HFF-Myc (cell line): ENCODE measurements at regions not wholly inside any gene's neighbourhood (a gene's known extent, or its start where the extent isn't known, plus 50 kb on each side); places are given as distances from the start of the nearest gene placed in this dataset.

Experiments used
- DNase-seq: peaks from one replicate; pipeline ENCODE4 v3.0.0-alpha.2; 2011; ENCODE audit warnings: low read depth; ENCODE audit errors: extremely low read depth
- H3K4me3 ChIP-seq: replicated peaks from 2 replicates; pipeline ENCODE4 v1.5.1; 2011; ENCODE audit warnings: low read depth, mild to moderate bottlenecking, control low read depth, low read length
- CTCF ChIP-seq: IDR thresholded peaks from 2 replicates; pipeline ENCODE4 v1.5.1; 2012; ENCODE audit warnings: mild to moderate bottlenecking, low read depth, low read length, control low read depth; ENCODE audit errors: missing control alignments

GRCh38 chr10:63700631-63701156, 179.5 kb downstream of the REEP3 start:
- no peak for TF ChIP-seq CTCF
- no peak for DNase-seq
- no peak overlapping the region for H3K4me3 ChIP-seq

DNA sequence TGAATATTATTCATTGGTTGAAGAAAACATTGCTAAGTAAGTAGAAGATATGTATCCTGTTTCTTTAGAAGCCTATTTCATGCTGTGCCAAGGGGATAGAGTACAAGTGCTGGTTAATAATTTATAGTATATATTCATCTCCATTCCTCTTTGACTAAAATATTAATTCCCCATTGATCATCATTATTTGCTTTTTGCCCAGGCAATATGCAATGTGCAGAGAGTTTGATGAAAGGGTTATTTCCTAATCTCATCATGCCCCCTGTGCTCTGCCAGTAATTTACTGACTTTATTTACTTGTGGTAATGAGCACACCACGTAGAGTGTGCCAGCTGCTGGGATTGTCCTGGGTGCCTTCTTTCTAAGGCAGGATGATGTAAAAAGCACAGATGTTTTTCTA, 180.9 kb downstream of the REEP3 start:
- no peak for DNase-seq

GRCh38 chr10:63703113-63703670, 182.0 kb downstream of the REEP3 start:
- TF ChIP-seq CTCF: no peak
- DNase-seq: no peak
- H3K4me3 ChIP-seq: no peak overlapping the region

More for the DNA sequence above, 180.9 kb downstream of the REEP3 start:
- H3K4me3 ChIP-seq: no peak overlapping the region
- no peak for TF ChIP-seq CTCF

DNA sequence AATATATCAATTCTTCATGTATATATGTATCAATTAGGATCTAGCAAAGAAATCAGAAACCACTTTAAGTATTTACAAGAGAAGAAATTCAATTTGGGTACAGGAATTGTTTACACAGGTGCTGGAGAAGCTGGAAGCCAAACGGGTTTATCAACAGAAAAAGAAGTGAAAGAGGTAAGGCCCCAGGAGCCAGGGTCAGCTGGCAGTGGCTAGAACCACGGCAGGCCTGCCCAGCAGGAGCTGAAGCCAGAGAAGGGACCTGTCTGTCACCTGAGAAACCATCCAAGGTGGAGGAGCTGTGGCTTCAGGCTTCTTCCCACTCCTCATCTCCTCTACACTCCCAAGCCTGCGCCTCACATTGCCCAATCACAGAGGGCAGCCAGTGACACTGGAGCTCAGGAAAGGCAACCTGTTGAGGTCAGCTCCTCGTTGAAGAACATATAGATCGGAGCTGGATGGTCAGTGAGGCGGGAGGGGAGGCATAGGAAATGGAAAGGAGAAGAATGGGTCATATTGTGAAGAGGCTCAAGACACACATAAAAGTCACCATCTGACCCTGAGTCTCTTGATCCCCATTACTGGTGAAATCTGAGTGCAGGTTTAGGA, 182.6 kb downstream of the REEP3 start:
- TF ChIP-seq CTCF: no peak
- no peak overlapping the region for H3K4me3 ChIP-seq
- DNase-seq: no peak

DNA sequence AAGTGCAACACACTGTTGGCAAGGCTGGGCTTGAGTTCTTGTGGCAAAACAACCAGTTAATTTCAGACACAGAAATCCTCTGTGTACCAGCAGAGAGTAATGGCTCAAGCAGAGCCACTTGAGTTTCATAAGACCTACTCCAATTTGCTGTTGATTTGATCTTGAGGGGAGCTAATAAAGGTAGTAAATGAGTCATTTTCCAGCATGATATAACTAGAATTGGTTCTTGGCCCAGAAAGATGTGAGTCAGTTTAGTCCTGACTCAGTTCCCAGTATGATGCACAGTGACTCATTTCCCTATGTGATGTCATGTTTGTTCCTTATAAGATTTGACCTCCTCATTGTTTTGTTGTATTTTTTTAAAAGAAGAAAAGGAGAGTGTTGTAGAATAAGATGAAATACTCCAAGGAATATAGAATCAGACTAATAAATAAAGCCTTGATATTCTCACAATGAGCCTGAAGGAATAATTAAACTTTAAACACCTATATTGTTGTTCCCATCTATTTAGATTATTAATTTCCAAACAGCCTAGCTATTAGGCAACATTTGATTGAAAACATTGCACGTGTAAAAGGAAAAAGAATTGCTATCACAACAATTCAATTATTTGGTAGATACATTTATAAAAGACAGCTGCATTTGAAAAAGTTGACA, 186.2 kb downstream of the REEP3 start:
- no peak for TF ChIP-seq CTCF
- H3K4me3 ChIP-seq: no peak overlapping the region
- DNase-seq: peak; percentile 98

- no peak overlapping the region for H3K4me3 ChIP-seq
- no peak for TF ChIP-seq CTCF
- no peak for DNase-seq
Observed at GRCh38 chr10:63708421-63708820, 187.2 kb downstream of the REEP3 start.
